HG03354 (cell line): ENCODE measurements at regions not wholly inside any gene's neighbourhood (a gene's known extent, or its start where the extent isn't known, plus 50 kb on each side); places are given as distances from the start of the nearest gene placed in this dataset.
A peak's percentile ranks its signal among the peaks of the same experiment; 100 is the strongest.
"Not testable (repeated sequence)": the region's sequence is repeated elsewhere in the genome, so short reads cannot be mapped to it uniquely, and the experiment has no call there.

Experiments
- ATAC-seq: cut with Tn5 transposase; IDR thresholded peaks from one replicate; pipeline ENCODE4 v1.9.1; 2021; ENCODE audit warnings: mild to moderate bottlenecking; ENCODE audit not compliant: unreplicated experiment, poor library complexity, severe bottlenecking

DNA sequence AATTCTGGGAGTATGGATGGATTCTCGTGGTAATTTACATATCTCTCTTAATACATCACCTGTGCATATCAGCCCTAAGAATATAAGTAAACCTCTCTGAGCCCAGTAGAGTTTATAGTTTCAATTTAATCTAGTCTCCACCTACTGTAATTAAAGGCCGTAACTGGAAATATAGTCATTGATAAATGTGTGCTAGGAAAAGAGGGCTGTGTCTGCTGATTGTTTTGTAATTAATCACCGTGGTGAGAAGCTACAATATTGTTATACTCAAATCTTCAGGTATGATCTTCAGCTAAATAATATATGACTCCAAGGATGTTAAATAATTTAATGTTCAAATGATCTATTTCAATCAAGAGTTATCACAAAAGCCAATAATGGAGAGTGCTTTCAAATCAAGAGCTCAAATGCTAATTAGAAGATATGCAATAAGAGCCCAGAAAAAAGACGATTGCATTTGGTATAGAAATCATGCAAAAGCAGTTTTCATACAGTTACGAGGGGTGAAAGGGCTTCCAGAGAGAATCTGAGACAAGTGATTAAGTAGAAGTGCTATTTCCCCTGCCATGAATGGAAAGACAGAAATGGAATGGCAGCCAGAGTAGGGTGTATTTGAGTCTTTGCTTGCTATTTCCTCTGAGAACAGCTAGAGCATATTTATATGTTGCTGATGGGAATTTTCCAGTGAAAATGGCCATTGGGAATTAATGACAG lies 1134.3 kb downstream of the NCAM2 start:
- ATAC-seq, result no peak

DNA sequence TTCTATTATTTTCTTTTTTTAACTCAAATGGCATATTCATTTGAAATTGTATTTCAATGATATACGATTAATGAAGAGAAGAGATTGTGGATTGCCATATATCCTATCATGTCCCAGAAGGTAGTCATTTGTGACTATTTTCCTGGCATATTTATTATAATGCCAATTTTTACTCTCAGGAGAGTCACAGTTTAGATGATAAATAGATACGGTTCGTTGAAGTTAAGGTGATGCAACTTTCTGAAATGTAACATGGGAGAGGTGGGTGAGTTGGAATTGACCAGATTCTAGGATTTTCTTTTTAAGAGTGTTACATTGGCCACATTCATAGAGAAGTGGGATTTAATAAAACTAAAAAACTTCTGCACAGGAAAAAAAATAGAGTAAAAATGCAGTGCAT lies 1138.5 kb downstream of the NCAM2 start:
- ATAC-seq, result no peak

DNA sequence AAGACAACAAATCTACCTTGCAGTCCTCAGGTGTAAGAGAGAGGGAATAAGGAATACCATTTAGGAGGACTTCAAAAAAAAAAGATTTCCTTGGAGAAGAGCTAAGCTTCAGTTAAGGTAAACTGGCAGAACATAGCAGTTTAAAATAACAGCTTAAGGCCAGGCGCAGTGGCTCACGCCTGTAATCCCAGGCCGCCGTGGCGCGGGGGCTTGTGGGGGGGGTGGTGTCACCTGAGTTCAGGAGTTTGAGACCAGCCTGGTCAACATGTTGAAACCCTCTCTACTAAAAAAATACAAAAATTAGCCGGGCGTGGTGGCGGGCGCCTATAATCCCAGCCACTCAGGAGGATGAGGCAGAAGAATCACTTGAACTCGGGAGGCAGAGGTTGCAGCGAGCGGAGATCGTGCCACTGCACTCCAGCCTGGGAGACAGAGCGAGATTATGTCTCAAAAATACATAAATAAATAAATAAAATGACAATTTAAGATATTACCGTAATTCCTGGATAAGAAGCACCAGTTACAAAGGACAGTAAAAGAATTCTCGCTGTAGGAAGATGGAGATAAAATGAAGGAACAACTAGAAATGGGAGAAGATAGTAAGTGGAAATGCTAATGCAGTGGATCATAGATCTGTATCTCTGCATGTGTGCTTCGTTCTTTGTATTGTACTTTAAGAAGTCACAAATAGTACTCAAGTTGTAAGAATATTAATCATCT lies 1140.2 kb downstream of the NCAM2 start:
- no peak for ATAC-seq

GRCh38 chr21:22145545-22145944 lies 1147.3 kb downstream of the NCAM2 start:
- ATAC-seq, result no peak

- no peak for ATAC-seq
Observed at GRCh38 chr21:22154579-22155274, 1156.5 kb downstream of the NCAM2 start.

- ATAC-seq, result no peak
Observed at GRCh38 chr21:22164912-22165311, 1166.7 kb downstream of the NCAM2 start.

- no peak for ATAC-seq
Observed at GRCh38 chr21:22174746-22175145, 1176.5 kb downstream of the NCAM2 start.

DNA sequence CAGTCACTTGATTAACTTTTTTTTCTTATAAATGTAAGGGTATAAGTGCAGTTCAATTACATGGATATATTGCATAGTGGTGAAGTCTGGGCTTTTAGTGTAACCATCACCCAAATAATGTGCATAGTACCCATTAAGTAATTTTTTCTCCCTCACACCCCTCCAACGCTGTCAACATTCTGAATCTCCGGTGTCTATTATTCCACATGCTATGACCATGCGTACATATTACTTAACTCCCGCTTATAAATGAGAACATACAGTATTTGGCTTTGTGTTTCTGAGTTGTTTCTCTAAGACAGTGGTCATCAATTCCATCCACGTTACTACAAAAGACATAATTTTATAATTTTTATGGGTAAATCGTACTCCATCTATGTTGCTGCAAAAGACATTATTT lies 1191.1 kb downstream of the NCAM2 start:
- no peak for ATAC-seq

DNA sequence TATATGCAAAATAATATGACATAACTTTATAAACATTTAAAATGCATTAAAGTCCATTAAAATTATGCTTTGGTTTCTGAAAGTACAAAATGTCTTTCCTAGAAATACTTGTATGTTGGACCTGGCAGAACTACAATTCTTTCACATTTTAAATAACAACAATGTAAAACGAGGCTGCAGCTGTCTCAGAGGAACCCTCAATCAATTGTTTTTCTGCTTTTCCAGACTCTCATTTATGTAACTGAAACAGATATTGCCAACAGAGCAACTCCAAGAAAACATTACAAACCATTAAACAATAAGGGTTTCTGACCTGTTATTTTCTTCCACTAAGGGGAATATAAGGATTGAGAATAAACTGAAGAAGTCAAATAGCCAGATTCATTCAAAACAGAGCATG lies 1193.4 kb downstream of the NCAM2 start:
- no peak for ATAC-seq

- no peak for ATAC-seq
Observed at GRCh38 chr21:22192766-22193165, 1194.6 kb downstream of the NCAM2 start.

- ATAC-seq, result not testable (repeated sequence)
Observed at GRCh38 chr21:22194986-22195385, 1196.8 kb downstream of the NCAM2 start.

GRCh38 chr21:22200378-22201092 lies 1202.3 kb downstream of the NCAM2 start:
- ATAC-seq, result no peak

DNA sequence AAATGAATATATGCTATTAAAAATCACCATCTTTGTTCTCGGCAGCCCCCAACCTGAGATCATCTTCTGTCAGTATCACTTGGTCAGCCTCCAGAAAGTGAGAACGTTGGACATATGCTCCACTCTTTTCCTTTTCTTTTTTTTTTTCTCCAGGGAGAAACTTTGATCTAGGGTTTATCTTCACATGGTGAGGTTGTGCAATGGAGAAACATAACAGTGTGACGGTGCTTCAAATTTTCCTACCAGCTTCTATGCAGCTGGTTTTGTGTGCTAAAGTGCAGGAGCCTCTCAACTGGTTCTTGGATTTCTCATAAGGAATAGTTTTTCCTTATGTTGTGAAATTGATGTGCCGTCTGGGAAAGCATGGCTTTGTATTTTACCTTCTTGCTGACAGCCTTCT lies 1202.9 kb downstream of the NCAM2 start:
- no peak for ATAC-seq

DNA sequence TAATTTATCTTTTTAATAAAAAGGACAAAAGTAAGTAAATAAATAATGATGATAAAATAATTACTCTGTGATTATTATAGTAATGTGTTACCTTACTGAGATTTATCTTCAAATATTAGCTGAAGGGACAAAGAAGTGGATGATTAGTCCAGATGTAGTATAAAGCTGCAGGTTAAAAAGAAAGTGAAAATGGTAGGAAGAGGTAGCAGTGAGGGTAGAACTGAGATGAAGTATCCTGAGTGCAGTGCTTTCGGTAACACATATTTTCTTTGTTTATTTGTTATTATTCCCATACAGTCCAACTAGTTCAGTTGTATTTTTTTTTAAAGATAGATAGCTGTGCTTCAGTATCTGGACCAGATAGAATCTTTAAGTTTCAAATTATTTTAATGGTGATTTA lies 1203.5 kb downstream of the NCAM2 start:
- no peak for ATAC-seq

DNA sequence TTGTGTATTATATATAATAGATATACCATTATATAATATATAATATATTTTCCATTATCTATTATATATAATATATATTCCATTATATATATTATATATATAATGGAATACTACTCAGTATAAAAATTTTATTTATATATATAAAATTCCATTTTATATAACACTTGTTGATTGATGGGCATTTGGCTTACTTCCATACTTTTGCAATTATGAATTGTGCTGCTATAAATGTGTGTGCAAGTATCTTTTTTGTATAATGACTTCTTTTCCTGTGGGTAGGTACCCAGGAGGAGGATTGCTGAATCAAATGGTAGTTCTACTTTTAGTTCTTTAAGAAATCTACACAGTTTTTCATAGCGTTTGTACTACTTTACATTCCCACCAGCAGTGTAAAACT lies 1211.1 kb downstream of the NCAM2 start:
- no peak for ATAC-seq

GRCh38 chr21:22211943-22212342 lies 1213.7 kb downstream of the NCAM2 start:
- ATAC-seq, result no peak

DNA sequence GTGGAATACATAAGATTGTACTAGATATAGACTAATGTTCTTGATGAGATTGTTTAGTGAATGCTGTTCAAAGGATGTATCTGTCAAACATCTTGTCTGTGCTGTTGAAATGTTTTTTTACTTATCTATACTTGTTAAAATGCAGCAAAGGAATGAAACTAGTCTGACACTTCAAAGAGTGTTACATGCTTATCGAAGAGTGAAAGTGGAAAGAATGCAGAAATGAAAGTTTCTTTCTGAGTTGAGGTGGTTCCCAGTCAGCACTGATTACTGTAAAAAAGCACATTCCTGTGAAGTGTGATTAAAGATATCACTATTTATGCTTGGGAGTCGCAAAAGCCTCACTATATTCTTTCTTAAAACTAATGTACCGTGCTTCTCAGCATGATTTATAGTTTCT lies 1225.2 kb downstream of the NCAM2 start:
- peak; percentile 70 for ATAC-seq

DNA sequence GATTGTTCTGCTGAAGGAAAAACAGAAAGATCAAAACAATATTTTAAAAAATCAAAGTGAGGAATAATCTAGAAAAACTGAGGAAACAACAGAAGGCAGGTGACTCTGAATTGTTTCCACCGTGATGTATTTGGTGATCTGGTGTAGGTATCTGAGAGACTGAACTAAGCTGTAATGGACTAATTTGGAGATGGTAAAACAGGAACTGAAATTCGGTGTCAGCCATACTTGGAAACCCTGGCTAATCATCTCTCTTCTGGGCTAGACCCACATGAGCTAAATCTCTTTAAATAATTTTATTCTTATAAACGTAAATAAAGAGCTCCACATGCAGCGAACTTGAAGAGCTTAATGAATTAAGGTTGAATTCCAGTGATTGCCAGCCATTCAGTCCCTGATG lies 1226.1 kb downstream of the NCAM2 start:
- ATAC-seq, result no peak

GRCh38 chr21:22225299-22225698 lies 1227.1 kb downstream of the NCAM2 start:
- ATAC-seq, result no peak

GRCh38 chr21:22231013-22231412 lies 1232.8 kb downstream of the NCAM2 start:
- ATAC-seq, result no peak
